ENCODE measurements at regions not wholly inside any gene's neighbourhood (a gene's known extent, or its start where the extent isn't known, plus 50 kb on each side); places are given as distances from the start of the nearest gene placed in this dataset.

GRCh38 chr13:110097013-110097412 is 209.9 kb downstream of the COL4A1 start:
- Histone ChIP-seq H3K27me3 (no peaks in the 10 kb centered on the region), H3K4me1 (peaks cover 0 to 24% of the 10 kb centered on the region in 2 donors), H3K9me3 (peaks cover 5 to 18% of the 10 kb centered on the region in 2 donors), H3K27ac (no peak overlapping the region), H3K36me3 (no peaks in the 10 kb centered on the region), H3K4me3 (no peak overlapping the region)
- no peak for TF ChIP-seq CTCF (IDR thresholded peaks at IDR 0.05)
- DNase-seq (ENCODE audit: low spot score) = no peak

GRCh38 chr13:110092831-110093247 is 214.1 kb downstream of the COL4A1 start:
- no peak for TF ChIP-seq CTCF (IDR thresholded peaks at IDR 0.05)
- H3K27me3 ChIP-seq = no peaks in the 10 kb centered on the region
- no peaks in the 10 kb centered on the region for H3K9me3 ChIP-seq
- no peak overlapping the region for H3K4me3 ChIP-seq
- no peak for DNase-seq (ENCODE audit: low spot score)
- peaks cover 0 to 24% of the 10 kb centered on the region in 2 donors for H3K4me1 ChIP-seq
- H3K27ac ChIP-seq = no peak overlapping the region
- H3K36me3 ChIP-seq = no peaks in the 10 kb centered on the region

GRCh38 chr13:110089815-110090214 is 217.1 kb downstream of the COL4A1 start:
- no peak for TF ChIP-seq CTCF (IDR thresholded peaks at IDR 0.05)
- Histone ChIP-seq H3K36me3 (no peaks in the 10 kb centered on the region), H3K27me3 (no peaks in the 10 kb centered on the region), H3K9me3 (peaks cover 0 to 13% of the 10 kb centered on the region in 2 donors), H3K4me3 (no peak overlapping the region), H3K4me1 (peaks cover 0 to 17% of the 10 kb centered on the region in 2 donors), H3K27ac (no peak overlapping the region)
- DNase-seq (ENCODE audit: low spot score) = no peak

GRCh38 chr13:110089100-110089499 is 217.9 kb downstream of the COL4A1 start:
- Histone ChIP-seq H3K4me1 (peaks cover 0 to 11% of the 10 kb centered on the region in 2 donors), H3K27me3 (no peaks in the 10 kb centered on the region), H3K4me3 (no peak overlapping the region), H3K36me3 (no peaks in the 10 kb centered on the region), H3K9me3 (peaks cover 0 to 15% of the 10 kb centered on the region in 2 donors), H3K27ac (no peak overlapping the region)
- TF ChIP-seq CTCF (IDR thresholded peaks at IDR 0.05) = no peak
- DNase-seq (ENCODE audit: low spot score) = no peak

GRCh38 chr13:110073982-110074381 is 233.0 kb downstream of the COL4A1 start:
- TF ChIP-seq CTCF (IDR thresholded peaks at IDR 0.05) = no peak
- Histone ChIP-seq H3K36me3 (no peaks in the 10 kb centered on the region), H3K4me1 (no peaks in the 10 kb centered on the region), H3K27me3 (no peaks in the 10 kb centered on the region), H3K27ac (no peak overlapping the region), H3K9me3 (no peaks in the 10 kb centered on the region), H3K4me3 (no peak overlapping the region)
- no peak for DNase-seq (ENCODE audit: low spot score)

- no peak for TF ChIP-seq CTCF (IDR thresholded peaks at IDR 0.05)
These were observed 236.3 kb downstream of the COL4A1 start for GRCh38 chr13:110070511-110071120.

More at GRCh38 chr13:110070511-110071120, 236.3 kb downstream of the COL4A1 start:
- Histone ChIP-seq H3K27ac (no peak overlapping the region), H3K4me3 (no peak overlapping the region), H3K4me1 (no peaks in the 10 kb centered on the region), H3K36me3 (no peaks in the 10 kb centered on the region), H3K9me3 (no peaks in the 10 kb centered on the region), H3K27me3 (no peaks in the 10 kb centered on the region)
- DNase-seq (ENCODE audit: low spot score) = no peak
